HL-60 (cell line): ENCODE measurements at regions not wholly inside any gene's neighbourhood (a gene's known extent, or its start where the extent isn't known, plus 50 kb on each side); places are given as distances from the start of the nearest gene placed in this dataset.

ENCODE experiments used
- CTCF ChIP-seq: IDR thresholded peaks from one replicate; pipeline ENCODE4 v1.5.1; 2011; ENCODE audit warnings: low read length, control low read depth, inconsistent platforms; ENCODE audit not compliant: insufficient read depth
- POLR2AphosphoS5 ChIP-seq: IDR thresholded peaks from 2 replicates; pipeline ENCODE4 v1.6.1; 2012; ENCODE audit warnings: low read depth
- TF ChIP-seq, protein P1 (sequence below): IDR thresholded peaks from 2 replicates; pipeline ENCODE4 v1.6.1; 2012; ENCODE audit warnings: low read depth; ENCODE audit not compliant: insufficient replicate concordance

GRCh38 chr15:23762026-23762425 is 74.9 kb upstream of the NDN start:
- TF ChIP-seq CTCF = no peak
- TF ChIP-seq POLR2AphosphoS5 = no peak
- TF ChIP-seq, protein P1, sequence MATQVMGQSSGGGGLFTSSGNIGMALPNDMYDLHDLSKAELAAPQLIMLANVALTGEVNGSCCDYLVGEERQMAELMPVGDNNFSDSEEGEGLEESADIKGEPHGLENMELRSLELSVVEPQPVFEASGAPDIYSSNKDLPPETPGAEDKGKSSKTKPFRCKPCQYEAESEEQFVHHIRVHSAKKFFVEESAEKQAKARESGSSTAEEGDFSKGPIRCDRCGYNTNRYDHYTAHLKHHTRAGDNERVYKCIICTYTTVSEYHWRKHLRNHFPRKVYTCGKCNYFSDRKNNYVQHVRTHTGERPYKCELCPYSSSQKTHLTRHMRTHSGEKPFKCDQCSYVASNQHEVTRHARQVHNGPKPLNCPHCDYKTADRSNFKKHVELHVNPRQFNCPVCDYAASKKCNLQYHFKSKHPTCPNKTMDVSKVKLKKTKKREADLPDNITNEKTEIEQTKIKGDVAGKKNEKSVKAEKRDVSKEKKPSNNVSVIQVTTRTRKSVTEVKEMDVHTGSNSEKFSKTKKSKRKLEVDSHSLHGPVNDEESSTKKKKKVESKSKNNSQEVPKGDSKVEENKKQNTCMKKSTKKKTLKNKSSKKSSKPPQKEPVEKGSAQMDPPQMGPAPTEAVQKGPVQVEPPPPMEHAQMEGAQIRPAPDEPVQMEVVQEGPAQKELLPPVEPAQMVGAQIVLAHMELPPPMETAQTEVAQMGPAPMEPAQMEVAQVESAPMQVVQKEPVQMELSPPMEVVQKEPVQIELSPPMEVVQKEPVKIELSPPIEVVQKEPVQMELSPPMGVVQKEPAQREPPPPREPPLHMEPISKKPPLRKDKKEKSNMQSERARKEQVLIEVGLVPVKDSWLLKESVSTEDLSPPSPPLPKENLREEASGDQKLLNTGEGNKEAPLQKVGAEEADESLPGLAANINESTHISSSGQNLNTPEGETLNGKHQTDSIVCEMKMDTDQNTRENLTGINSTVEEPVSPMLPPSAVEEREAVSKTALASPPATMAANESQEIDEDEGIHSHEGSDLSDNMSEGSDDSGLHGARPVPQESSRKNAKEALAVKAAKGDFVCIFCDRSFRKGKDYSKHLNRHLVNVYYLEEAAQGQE = no peak
